Testis (tissue), 2 donors: ENCODE measurements at regions not wholly inside any gene's neighbourhood (a gene's known extent, or its start where the extent isn't known, plus 50 kb on each side); places are given as distances from the start of the nearest gene placed in this dataset.

Experiments used
- POLR2A ChIP-seq: fragments of 450-650 bp; IDR thresholded peaks from one replicate; pipeline ENCODE4 v1.6.1; 2017; ENCODE audit warnings: antibody characterized with exemption, mild to moderate bottlenecking, moderate library complexity
- TF ChIP-seq, protein P1 (sequence below), 3 experiments: fragments of 450-650 bp in 2 of 3; fragments of 200-600 bp in 1 of 3; sonication (generic) in 1 of 3; IDR thresholded peaks; one replicate each; pipeline ENCODE4 v1.5.1; 2016 to 2019; ENCODE audit warnings: antibody characterized with exemption in 3 of 3, mild to moderate bottlenecking in 2 of 3, moderate library complexity in 1 of 3

GRCh38 chr3:84683493-84683892 lies 275.3 kb upstream of the CADM2 start:
- TF ChIP-seq, protein P1, sequence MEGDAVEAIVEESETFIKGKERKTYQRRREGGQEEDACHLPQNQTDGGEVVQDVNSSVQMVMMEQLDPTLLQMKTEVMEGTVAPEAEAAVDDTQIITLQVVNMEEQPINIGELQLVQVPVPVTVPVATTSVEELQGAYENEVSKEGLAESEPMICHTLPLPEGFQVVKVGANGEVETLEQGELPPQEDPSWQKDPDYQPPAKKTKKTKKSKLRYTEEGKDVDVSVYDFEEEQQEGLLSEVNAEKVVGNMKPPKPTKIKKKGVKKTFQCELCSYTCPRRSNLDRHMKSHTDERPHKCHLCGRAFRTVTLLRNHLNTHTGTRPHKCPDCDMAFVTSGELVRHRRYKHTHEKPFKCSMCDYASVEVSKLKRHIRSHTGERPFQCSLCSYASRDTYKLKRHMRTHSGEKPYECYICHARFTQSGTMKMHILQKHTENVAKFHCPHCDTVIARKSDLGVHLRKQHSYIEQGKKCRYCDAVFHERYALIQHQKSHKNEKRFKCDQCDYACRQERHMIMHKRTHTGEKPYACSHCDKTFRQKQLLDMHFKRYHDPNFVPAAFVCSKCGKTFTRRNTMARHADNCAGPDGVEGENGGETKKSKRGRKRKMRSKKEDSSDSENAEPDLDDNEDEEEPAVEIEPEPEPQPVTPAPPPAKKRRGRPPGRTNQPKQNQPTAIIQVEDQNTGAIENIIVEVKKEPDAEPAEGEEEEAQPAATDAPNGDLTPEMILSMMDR (IDR thresholded peaks at IDR 0.05) = no peak
- TF ChIP-seq POLR2A = no peak
